GM23248 (cell line): ENCODE measurements at regions not wholly inside any gene's neighbourhood (a gene's known extent, or its start where the extent isn't known, plus 50 kb on each side); places are given as distances from the start of the nearest gene placed in this dataset.

Source experiments
- EZH2 ChIP-seq: fragments of 200-600 bp; sonication (generic); IDR thresholded peaks from 2 replicates; pipeline ENCODE4 v1.6.1; 2018; ENCODE audit warnings: antibody characterized with exemption, mild to moderate bottlenecking; ENCODE audit not compliant: insufficient read depth, poor library complexity, severe bottlenecking
- EZH2phosphoT487 ChIP-seq: fragments of 200-600 bp; sonication (generic); IDR thresholded peaks from 2 replicates; pipeline ENCODE4 v1.6.1; 2018; ENCODE audit warnings: antibody characterized with exemption, moderate library complexity, mild to moderate bottlenecking, low read depth; ENCODE audit not compliant: insufficient read depth

- TF ChIP-seq EZH2phosphoT487 (no peak), EZH2 (no peak)
Measured at GRCh38 chr2:155622443-155622842, 710.1 kb downstream of the NR4A2 start.
